Left cardiac atrium (tissue), 4 donors: ENCODE measurements at regions not wholly inside any gene's neighbourhood (a gene's known extent, or its start where the extent isn't known, plus 50 kb on each side); places are given as distances from the start of the nearest gene placed in this dataset.
A peak's percentile ranks its signal among the peaks of the same experiment; 100 is the strongest.

Experiments
- ATAC-seq, 2 donors: fragments of 200-7000 bp; cut with Tn5 transposase; one replicate each; pipeline ENCODE4 v1.9.1; 2020; ENCODE audit warnings: mild to moderate bottlenecking in 2 of 2, moderate library complexity in 2 of 2
- DNase-seq: peaks from one replicate; pipeline ENCODE4 v3.0.0-alpha.2; 2020
- intact Hi-C, 2 donors: fragments of 100-400 bp; cut with DNase I; formaldehyde crosslinking; loops; one replicate each; pipeline versions ENCODE4 v1.14.1 to v1.15.1; 2022 to 2023
- donor health status: DM: no; HTN: yes; CAD: no.
- donor health status: DM: no; HTN: yes; CAD: no; lungs with severe emphysema.
- donor health status: DM: yes; HTN: yes; CAD: no.
- donor health status: Dilated cardiomyopathy.

DNA sequence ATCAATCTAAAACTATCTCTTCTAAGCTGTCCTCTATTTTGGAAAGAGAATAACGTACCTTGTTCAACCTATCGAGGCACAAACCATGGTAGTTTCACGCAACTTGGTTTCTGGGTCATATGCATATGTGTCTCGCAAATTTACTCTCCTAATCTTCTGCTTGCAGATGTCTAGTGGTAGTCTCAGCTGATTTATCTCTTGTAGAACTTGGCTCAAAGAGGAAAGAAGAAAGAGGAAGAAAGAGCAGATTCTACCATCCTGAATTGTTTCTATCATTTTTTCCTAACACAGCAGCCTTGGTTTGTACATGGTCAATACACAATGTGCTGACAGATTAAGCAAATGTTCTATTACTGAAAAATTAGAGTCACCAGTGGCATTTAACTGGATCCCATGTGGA, 282.3 kb downstream of the SPRY2 start:
- DNase-seq (no peak), ATAC-seq (no peak)
- intact Hi-C loops: no loop called here

DNA sequence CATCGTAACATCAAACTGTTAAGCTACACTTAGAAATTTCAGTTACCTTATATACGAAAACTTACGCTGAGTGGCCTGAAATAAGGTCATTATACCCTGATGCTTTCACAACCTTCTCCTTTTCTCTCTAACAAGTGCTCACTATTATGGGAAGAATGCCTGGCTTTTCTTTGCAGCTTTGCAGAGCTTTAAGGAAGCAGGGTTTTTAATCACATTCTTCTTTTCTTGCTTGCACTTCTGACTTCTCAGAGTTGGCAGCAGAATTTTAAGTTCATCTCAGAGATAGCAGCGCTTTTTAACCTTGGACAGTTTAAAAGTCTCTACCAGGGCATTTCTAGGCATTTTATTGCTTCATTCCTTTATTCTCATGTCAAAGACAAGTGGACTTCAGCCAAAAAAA, 285.1 kb downstream of the SPRY2 start:
- intact Hi-C loops: no loop called here
- DNase-seq: no peak
- no peak for ATAC-seq

GRCh38 chr13:80054806-80055205, 286.1 kb downstream of the SPRY2 start:
- intact Hi-C loops: no loop called here
- no peak for ATAC-seq
- no peak for DNase-seq

- ATAC-seq: no peak
- no peak for DNase-seq
- intact Hi-C loops: no loop called here
Observed at GRCh38 chr13:80052286-80052685, 288.6 kb downstream of the SPRY2 start.

- ATAC-seq (no peak), DNase-seq (no peak)
- intact Hi-C loops: no loop called here
Observed at GRCh38 chr13:80050252-80050651, 290.7 kb downstream of the SPRY2 start.

GRCh38 chr13:80048802-80049201, 292.1 kb downstream of the SPRY2 start:
- peak; percentile 98 to 99 for ATAC-seq
- peak; percentile 84 for DNase-seq
- intact Hi-C loops: loop anchor here in 1 of 2 donors (5.0 to 10.0 kb wide), 2 partner anchors 83 to 286 kb away; no protein-coding TSS in a partner anchor

GRCh38 chr13:80048030-80048429, 292.9 kb downstream of the SPRY2 start:
- intact Hi-C loops: loop anchor here in 1 of 2 donors (5.0 to 10.0 kb wide), 2 partner anchors 84 to 287 kb away; no protein-coding TSS in a partner anchor
- DNase-seq (no peak), ATAC-seq (peak in 1 of 2 donors; percentile 17)

DNA sequence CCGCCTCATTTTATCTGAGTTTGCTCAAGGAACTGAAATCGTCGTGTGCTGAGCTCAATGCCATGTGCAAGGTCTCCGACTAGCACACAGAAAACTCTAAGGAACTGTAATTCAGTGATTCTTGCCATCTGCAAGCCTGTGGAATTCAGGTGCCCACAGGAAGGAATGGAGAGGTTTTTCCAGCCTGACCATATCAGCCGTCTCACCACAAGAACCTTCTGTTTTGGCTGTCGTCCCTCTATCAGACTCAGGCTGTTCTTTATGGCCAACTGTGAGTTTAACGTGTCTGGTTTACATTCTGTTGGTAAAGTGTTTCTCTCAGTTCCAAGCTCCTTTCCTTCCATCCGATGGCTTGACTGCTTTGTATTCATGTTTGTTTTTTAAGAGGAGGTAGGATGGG, 293.5 kb downstream of the SPRY2 start:
- ATAC-seq (no peak), DNase-seq (no peak)
- intact Hi-C loops: loop anchor here in 1 of 2 donors (5.0 to 10.0 kb wide), 2 partner anchors 85 to 287 kb away; no protein-coding TSS in a partner anchor

DNA sequence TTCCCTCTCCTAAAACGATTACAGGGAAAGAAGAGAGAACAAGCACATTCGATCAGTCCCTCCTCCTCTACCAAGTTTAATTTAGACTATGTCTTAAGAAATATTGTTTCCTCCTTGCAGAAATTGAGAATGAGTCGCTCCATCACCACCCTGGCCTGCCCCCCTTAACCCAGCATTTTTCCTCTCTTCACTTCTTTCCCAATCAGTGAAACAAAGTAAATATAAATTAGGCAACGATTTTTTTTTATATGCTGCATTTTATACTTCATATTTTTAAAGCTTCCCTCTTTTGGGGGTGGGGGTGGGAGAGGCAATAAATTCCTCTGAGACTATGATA, 300.0 kb downstream of the SPRY2 start:
- intact Hi-C loops: loop anchor here in 1 of 2 donors (10.0 kb wide), 1 partner anchor 294 kb away; no protein-coding TSS in a partner anchor
- DNase-seq (no peak), ATAC-seq (peak in 1 of 2 donors; percentile 36)

DNA sequence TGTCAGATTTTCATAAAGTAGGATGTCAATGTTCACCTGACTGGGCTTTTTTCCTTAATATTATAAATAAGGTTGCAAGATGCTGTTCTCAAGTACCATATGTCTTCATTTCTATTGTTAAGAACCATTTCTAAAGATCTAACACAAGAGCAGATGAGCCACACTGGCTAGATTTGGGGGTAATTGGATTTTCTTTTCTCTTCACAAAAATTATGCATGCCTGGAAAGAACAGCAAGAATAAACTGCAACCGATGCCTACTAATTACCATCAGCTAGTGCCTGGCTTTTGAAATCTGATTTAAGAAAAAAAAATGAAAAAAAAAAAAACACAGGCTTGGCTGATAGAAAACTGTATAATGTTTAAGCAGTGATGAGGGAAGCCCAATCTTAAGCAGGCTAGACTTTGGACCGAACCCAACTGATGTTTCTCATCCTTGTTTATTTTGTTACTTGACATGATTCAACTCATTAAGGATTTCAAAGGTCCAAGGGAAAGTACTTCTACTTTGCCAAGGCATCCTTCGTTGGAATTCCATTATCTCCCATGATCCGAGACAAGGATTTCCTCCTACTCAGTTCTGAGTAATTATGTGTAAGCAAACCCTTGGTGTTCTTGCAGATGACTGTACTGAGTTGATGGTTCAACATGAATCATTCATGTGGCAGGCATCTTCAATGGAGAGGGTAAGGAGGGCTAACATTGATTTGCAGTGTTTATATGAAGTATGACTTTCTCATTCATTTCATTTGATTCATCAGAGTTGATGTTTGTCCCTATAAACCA, 300.5 kb downstream of the SPRY2 start:
- DNase-seq (no peak), ATAC-seq (peak; percentile 71 to 98)
- intact Hi-C loops: loop anchor here in 1 of 2 donors (10.0 kb wide), 1 partner anchor 294 kb away; no protein-coding TSS in a partner anchor

DNA sequence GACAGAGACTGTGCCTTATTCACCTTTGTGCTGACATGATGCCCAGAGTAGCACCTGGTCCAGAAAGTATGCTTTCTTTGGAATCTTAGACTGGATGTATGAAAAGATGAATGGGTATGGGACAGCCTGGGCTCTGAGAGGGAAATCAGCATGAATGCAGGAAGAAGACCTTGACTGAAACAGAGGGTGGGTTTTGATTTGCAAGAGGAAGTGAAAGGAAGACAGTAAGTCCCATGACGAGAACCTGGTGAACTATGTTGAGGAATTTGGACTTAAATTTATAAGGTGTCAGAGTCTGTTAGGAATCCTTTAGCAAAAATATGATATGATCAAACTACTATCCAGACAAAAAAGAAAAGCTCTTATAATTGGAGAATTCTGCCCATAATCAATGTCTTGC, 301.9 kb downstream of the SPRY2 start:
- DNase-seq (no peak), ATAC-seq (no peak)
- intact Hi-C loops: no loop called here

GRCh38 chr13:80038371-80038770, 302.6 kb downstream of the SPRY2 start:
- intact Hi-C loops: no loop called here
- ATAC-seq: no peak
- no peak for DNase-seq

- ATAC-seq (peak in 1 of 2 donors; percentile 25), DNase-seq (no peak)
- intact Hi-C loops: no loop called here
Observed at GRCh38 chr13:80037505-80037888, 303.4 kb downstream of the SPRY2 start.

- intact Hi-C loops: no loop called here
- ATAC-seq (no peak), DNase-seq (no peak)
Observed at GRCh38 chr13:80036845-80037504, 304.0 kb downstream of the SPRY2 start.

GRCh38 chr13:80035096-80035495, 305.8 kb downstream of the SPRY2 start:
- intact Hi-C loops: no loop called here

DNA sequence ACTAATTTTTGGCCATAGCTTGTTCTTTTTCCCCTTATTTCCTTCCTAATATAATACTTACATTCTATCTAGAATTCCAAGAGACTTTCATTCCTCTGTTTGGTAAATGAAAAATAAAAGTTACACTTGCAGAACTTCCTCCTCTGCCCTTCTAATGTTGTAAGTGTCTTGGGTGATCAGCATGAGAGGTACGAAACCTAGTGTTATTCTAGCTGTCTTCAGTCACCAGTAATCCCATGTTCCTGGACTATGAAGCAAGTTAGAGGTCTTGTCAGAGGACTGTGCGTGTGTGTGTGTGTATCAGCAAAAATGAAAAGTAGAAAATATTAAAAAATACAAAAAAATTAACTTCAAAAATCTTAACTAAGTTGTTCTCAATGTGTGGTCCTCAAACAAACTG, 307.0 kb downstream of the SPRY2 start:
- ATAC-seq: no peak
- intact Hi-C loops: no loop called here
- no peak for DNase-seq

More at GRCh38 chr13:80035096-80035495, 305.8 kb downstream of the SPRY2 start:
- ATAC-seq (no peak), DNase-seq (no peak)

GRCh38 chr13:80033286-80033685, 307.6 kb downstream of the SPRY2 start:
- DNase-seq (no peak), ATAC-seq (no peak)
- intact Hi-C loops: no loop called here

DNA sequence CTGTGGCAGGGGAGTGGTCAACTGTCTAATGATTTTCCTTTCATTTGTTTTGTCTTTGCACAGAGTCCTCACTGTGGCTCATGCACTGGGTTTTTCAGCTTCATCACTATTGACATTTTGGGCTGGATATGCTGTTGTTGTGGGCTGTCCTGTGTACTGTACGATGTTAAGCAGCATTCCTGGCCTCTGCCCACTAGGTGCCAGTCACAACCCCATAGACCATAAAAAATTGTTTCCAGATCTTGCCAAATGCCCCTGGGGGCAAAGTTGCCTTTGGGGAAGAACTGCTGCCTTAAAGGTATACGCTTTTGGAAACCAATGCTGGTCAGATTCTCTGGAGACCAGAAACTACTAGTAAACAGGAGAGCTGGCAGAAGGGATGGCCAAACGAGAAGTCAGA, 310.4 kb downstream of the SPRY2 start:
- intact Hi-C loops: no loop called here
- peak; percentile 23 for DNase-seq
- ATAC-seq: peak; percentile 62 to 91

DNA sequence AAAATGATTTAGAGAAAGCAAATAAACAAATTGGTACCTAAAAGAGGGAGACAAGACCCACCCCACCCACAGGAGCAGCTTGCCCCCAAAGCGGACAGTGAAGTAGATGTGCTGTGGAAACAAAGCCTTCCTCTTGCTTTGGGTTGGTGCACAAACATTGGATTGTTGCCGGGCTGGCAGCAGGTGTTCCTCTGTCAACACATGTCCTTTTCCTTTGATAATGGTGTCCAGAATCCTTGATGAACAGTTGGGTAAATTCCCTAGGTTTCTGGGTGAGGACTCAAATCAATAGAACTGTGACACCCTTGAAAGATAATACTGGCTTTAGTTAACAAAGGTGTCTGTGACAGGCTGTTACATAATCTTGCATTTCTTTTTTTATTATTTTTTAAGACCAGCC, 311.8 kb downstream of the SPRY2 start:
- ATAC-seq (no peak), DNase-seq (no peak)
- intact Hi-C loops: no loop called here

GRCh38 chr13:80022146-80022545, 318.8 kb downstream of the SPRY2 start:
- DNase-seq (no peak), ATAC-seq (peak in 1 of 2 donors; percentile 57)
- intact Hi-C loops: no loop called here
